CD4-positive, alpha-beta T cell (primary cell): ENCODE measurements at regions not wholly inside any gene's neighbourhood (a gene's known extent, or its start where the extent isn't known, plus 50 kb on each side); places are given as distances from the start of the nearest gene placed in this dataset.

ENCODE experiments used
- ATAC-seq: fragments of 200-7000 bp; cut with Tn5 transposase; one replicate; pipeline ENCODE4 v1.10.0; 2022; ENCODE audit warnings: mild to moderate bottlenecking; ENCODE audit not compliant: poor library complexity
- CTCF ChIA-PET: fragments of 350-600 bp; sonication (Branson Sonifier 250); formaldehyde crosslinking; loops from one replicate; lab custom pipeline; 2021; ENCODE audit warnings: antibody characterized with exemption, inconsistent platforms; lab: Charles Lee
- POLR2A ChIA-PET: fragments of 350-600 bp; sonication (Branson Sonifier 250); formaldehyde crosslinking; loops from one replicate; lab custom pipeline; 2021; ENCODE audit warnings: antibody characterized with exemption, inconsistent platforms; lab: Charles Lee
- DNase-seq, 14 experiments: peaks; one replicate each; pipeline ENCODE4 v3.0.0-alpha.2; 2013 to 2020; ENCODE audit warnings: mixed read lengths in 2 of 14
- H3K27ac ChIP-seq, 2 donors: one replicate each; pipeline versions ENCODE4 v1.5.1 to v1.7.0; 2013; ENCODE audit warnings: low read length in 2 of 2, low read depth in 1 of 2, mild to moderate bottlenecking in 1 of 2
- H3K27me3 ChIP-seq, 2 experiments: 1 replicate in 1 of 2; 2 replicates in 1 of 2; pipeline versions ENCODE4 v1.6.1 to v1.7.0; 2013; ENCODE audit warnings: low read length in 2 of 2, control low read depth in 1 of 2, mild to moderate bottlenecking in 1 of 2, moderate library complexity in 1 of 2; ENCODE audit not compliant: insufficient read depth in 2 of 2, control insufficient read depth in 1 of 2
- H3K36me3 ChIP-seq: one replicate; pipeline ENCODE4 v1.6.1; 2013; ENCODE audit warnings: low read length, control low read depth; ENCODE audit not compliant: insufficient read depth
- H3K4me1 ChIP-seq: one replicate; pipeline ENCODE4 v1.6.1; 2013; ENCODE audit warnings: low read length, control low read depth; ENCODE audit not compliant: insufficient read depth
- H3K4me3 ChIP-seq: one replicate; pipeline ENCODE4 v1.5.1; 2013; ENCODE audit warnings: mild to moderate bottlenecking, low read length, moderate library complexity
- H3K9me3 ChIP-seq, 2 experiments: 1 replicate in 1 of 2; 2 replicates in 1 of 2; pipeline versions ENCODE4 v1.6.1 to v1.7.0; 2013; ENCODE audit warnings: low read length in 2 of 2, mild to moderate bottlenecking in 2 of 2, control low read depth in 1 of 2, moderate library complexity in 1 of 2; ENCODE audit not compliant: control insufficient read depth in 1 of 2, insufficient read depth in 1 of 2
- H3K27ac Mint-ChIP-seq: one replicate; pipeline ENCODE4 v1.8.0; 2020; ENCODE audit warnings: mixed read lengths
- H3K27me3 Mint-ChIP-seq: one replicate; pipeline ENCODE4 v1.8.0; 2021; ENCODE audit warnings: mixed read lengths
- H3K36me3 Mint-ChIP-seq: one replicate; pipeline ENCODE4 v1.8.0; 2021; ENCODE audit warnings: low read depth, mixed read lengths
- H3K4me1 Mint-ChIP-seq: one replicate; pipeline ENCODE4 v1.8.0; 2021; ENCODE audit warnings: low read depth, mixed read lengths
- H3K4me3 Mint-ChIP-seq: one replicate; pipeline ENCODE4 v1.8.0; 2020; ENCODE audit warnings: mild to moderate bottlenecking, mixed read lengths
- H3K9me3 Mint-ChIP-seq: one replicate; pipeline ENCODE4 v1.8.0; 2020; ENCODE audit warnings: mixed read lengths
- intact Hi-C, 2 experiments: fragments of 100-400 bp; cut with DNase I in 1 of 2; cut with micrococcal nuclease in 1 of 2; formaldehyde crosslinking; loops; one replicate each; pipeline versions ENCODE4 v1.15.1 to v1.9.0; 2023 to 2025; cut with DNase I, micrococcal nuclease
- TF ChIP-seq, protein P1 (sequence below): fragments of 200-600 bp; IDR thresholded peaks from one replicate; pipeline ENCODE4 v1.8.0; 2022; ENCODE audit warnings: antibody characterized with exemption, mild to moderate bottlenecking

DNA sequence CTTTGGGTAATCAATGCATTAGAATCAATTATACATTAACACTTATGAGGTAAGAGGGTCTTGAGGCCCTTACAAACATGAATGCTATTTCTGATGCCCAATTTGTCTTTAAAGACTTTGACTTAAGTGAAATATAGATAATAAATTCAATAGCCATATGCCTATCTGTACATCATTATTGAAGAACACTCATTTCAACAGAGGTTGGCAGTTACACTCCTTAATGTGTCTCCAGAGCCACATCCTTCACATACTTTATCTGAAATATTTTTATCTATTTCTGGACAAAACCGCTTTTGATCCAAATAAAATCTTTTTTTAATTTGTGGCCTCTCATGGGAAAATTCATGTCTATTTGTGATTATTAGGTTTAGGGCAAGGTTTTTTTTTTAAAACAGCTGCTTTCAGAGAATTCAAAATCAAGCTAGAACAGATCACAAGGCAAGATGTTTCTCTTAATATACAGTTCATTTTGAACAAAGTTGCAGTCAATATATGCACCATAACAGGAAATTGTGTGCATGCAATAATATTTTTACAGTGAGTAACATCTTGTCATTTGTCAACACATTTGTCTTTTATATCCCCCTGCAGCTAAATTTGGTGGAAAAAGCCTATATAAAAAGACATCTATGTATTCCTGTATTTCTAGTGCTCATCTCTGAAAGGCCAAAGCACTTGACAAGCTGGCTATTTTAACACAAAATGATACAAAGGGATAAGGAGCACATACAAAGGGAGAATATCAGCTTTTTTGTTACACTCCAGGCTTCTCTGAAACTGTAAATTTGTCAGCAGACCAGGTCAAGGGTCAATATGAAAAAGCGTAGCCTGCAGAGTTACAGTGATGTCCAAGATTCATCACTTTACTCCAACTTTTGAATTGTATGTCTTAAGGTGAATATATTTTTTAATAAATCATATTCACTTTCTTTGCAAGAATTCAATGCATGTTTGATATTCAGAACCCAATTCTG is 146.2 kb upstream of the DPH6 start:
- Histone ChIP-seq H3K36me3 (no peaks in the 10 kb centered on the region), H3K27me3 (peaks cover 0 to 3% of the 10 kb centered on the region in 2 experiments), H3K4me3 (no peak overlapping the region), H3K9me3 (no peaks in the 10 kb centered on the region), H3K4me1 (no peaks in the 10 kb centered on the region), H3K27ac (no peak overlapping the region)
- no peak overlapping the region for H3K4me3 Mint-ChIP-seq
- CTCF ChIA-PET, result interaction anchor here (1.2 kb wide), 1 partner anchor 21 kb away, joined by 3 read pairs; no protein-coding TSS in a partner anchor
- H3K27ac Mint-ChIP-seq, result no peak overlapping the region
- intact Hi-C loops, result no loop called here
- TF ChIP-seq, protein P1, sequence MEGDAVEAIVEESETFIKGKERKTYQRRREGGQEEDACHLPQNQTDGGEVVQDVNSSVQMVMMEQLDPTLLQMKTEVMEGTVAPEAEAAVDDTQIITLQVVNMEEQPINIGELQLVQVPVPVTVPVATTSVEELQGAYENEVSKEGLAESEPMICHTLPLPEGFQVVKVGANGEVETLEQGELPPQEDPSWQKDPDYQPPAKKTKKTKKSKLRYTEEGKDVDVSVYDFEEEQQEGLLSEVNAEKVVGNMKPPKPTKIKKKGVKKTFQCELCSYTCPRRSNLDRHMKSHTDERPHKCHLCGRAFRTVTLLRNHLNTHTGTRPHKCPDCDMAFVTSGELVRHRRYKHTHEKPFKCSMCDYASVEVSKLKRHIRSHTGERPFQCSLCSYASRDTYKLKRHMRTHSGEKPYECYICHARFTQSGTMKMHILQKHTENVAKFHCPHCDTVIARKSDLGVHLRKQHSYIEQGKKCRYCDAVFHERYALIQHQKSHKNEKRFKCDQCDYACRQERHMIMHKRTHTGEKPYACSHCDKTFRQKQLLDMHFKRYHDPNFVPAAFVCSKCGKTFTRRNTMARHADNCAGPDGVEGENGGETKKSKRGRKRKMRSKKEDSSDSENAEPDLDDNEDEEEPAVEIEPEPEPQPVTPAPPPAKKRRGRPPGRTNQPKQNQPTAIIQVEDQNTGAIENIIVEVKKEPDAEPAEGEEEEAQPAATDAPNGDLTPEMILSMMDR, result no peak
- no peaks in the 10 kb centered on the region for H3K36me3 Mint-ChIP-seq
- H3K9me3 Mint-ChIP-seq, result no peaks in the 10 kb centered on the region
- no peak for DNase-seq
- POLR2A ChIA-PET, result no interaction called here
- ATAC-seq, result no peak
- H3K4me1 Mint-ChIP-seq, result no peaks in the 10 kb centered on the region
- H3K27me3 Mint-ChIP-seq, result peaks cover 12% of the 10 kb centered on the region

DNA sequence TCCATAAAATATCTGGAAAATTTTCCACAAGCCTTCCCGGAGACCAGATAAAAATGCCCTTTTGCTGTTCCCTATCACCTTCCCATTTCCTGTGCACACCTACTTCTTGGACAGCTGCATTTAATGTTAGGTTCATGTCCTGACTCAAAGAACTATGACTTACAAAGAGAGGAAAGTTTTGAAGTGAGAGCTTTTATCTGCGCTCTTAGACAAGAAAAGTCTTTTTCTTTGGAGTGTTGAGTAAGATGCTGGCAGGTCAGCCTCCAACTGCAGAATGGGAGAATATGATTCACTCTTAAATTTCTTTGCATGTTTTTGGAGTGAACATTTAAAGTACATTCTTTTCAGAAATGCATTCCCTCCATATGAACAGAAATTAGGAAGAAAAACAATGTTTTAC is 147.3 kb upstream of the DPH6 start:
- Mint-ChIP-seq H3K27me3 (peaks cover 11% of the 10 kb centered on the region), H3K4me1 (no peaks in the 10 kb centered on the region), H3K4me3 (no peak overlapping the region), H3K36me3 (no peaks in the 10 kb centered on the region), H3K27ac (no peak overlapping the region), H3K9me3 (no peaks in the 10 kb centered on the region)
- DNase-seq (no peak), ATAC-seq (no peak)
- TF ChIP-seq, protein P1, result no peak
- no peaks in the 10 kb centered on the region for H3K36me3 ChIP-seq
- H3K4me3 ChIP-seq, result no peak overlapping the region
- H3K4me1 ChIP-seq, result no peaks in the 10 kb centered on the region
- POLR2A ChIA-PET, result no interaction called here
- CTCF ChIA-PET, result interaction anchor here (1.2 kb wide), 1 partner anchor 22 kb away, joined by 3 read pairs; no protein-coding TSS in a partner anchor
- H3K9me3 ChIP-seq, result no peaks in the 10 kb centered on the region
- H3K27me3 ChIP-seq, result peaks cover 0 to 3% of the 10 kb centered on the region in 2 experiments
- H3K27ac ChIP-seq, result no peak overlapping the region
- intact Hi-C loops, result no loop called here

DNA sequence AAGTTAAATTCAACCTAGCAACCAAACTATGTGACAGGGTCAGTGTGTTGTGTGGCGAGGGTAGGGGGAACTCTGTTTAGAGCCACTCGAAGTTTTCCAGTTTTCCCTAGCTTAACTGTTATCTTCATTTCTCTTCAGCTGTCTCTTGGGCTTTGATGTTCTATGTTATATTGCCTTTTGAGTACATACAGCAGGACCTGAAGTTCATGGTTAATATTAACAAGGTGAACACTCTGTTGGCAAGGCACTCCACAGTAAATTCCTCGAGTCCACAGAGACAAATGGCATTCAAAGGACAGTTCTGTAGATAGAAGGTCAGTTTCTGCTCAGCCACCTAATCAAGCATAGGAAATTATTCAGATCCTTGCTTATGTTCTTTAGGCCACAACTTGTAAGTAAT is 147.9 kb upstream of the DPH6 start:
- H3K27me3 ChIP-seq, result peaks cover 0 to 3% of the 10 kb centered on the region in 2 experiments
- no peak overlapping the region for H3K4me3 ChIP-seq
- no peak overlapping the region for H3K27ac Mint-ChIP-seq
- POLR2A ChIA-PET, result no interaction called here
- intact Hi-C loops, result no loop called here
- no peak overlapping the region for H3K4me3 Mint-ChIP-seq
- ATAC-seq, result no peak
- DNase-seq, result no peak
- TF ChIP-seq, protein P1, result no peak
- no peaks in the 10 kb centered on the region for H3K36me3 Mint-ChIP-seq
- H3K9me3 ChIP-seq, result no peaks in the 10 kb centered on the region
- no peak overlapping the region for H3K27ac ChIP-seq
- no peaks in the 10 kb centered on the region for H3K4me1 Mint-ChIP-seq
- peaks cover 11% of the 10 kb centered on the region for H3K27me3 Mint-ChIP-seq
- no peaks in the 10 kb centered on the region for H3K9me3 Mint-ChIP-seq
- H3K4me1 ChIP-seq, result no peaks in the 10 kb centered on the region
- CTCF ChIA-PET, result no interaction called here
- no peaks in the 10 kb centered on the region for H3K36me3 ChIP-seq
